NCI-H1436 (cell line): ENCODE measurements at regions not wholly inside any gene's neighbourhood (a gene's known extent, or its start where the extent isn't known, plus 50 kb on each side); places are given as distances from the start of the nearest gene placed in this dataset.

Source experiments
- DNase-seq: peaks from one replicate; lab custom pipeline; 2025; lab: John Stamatoyannopoulos, UW

GRCh38 chr2:37544591-37545031 is 126.8 kb downstream of the CDC42EP3 start:
- no peak for DNase-seq

DNA sequence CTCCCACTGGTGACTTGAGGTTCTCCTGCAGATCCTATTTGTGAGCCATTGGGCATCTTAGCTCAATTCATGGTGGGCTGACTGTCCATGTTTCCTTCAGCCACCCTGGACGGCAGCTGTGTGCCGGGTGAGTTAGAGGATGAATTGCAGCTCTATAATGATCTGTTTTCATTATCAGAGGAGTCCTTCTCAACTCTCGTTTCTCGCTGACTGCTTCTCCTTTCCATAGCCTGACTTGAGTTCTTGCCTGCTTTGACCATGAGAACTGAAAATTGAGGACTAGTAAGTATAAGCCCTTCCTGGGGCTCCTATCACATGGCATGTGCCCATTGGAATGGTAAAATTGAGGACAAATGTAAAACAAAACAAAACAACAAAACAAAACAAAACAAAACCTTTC is 121.8 kb downstream of the CDC42EP3 start:
- no peak for DNase-seq

- DNase-seq = no peak
These were observed 121.3 kb downstream of the CDC42EP3 start for GRCh38 chr2:37550190-37550589.

- no peak for DNase-seq
These were observed 119.7 kb downstream of the CDC42EP3 start for GRCh38 chr2:37551783-37552182.

DNA sequence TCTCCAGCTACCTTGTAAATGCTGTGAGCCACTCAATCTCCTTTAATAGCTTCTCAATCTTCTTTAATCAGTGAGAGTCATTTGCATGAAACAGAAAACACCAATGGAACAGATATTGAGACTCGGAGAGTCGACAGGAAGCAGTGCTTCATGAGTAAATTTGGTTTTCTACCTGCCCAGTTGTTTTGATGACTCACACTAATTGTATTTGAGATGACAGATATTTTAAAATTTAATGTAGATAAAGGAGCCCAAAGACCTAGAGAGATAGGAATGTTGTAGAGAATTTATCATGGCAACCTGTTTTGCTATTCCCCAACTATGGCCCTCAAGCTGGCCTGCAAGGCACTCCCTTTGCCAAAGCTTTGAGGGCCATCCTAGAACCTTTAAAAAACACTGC is 119.1 kb downstream of the CDC42EP3 start:
- no peak for DNase-seq

GRCh38 chr2:37553411-37554154 is 117.9 kb downstream of the CDC42EP3 start:
- DNase-seq = no peak

GRCh38 chr2:37554155-37554510 is 117.3 kb downstream of the CDC42EP3 start:
- no peak for DNase-seq

- no peak for DNase-seq
These were observed 116.8 kb downstream of the CDC42EP3 start for GRCh38 chr2:37554687-37555086.

GRCh38 chr2:37555457-37555856 is 116.0 kb downstream of the CDC42EP3 start:
- no peak for DNase-seq

GRCh38 chr2:37556256-37556655 is 115.2 kb downstream of the CDC42EP3 start:
- no peak for DNase-seq

- no peak for DNase-seq
These were observed 112.8 kb downstream of the CDC42EP3 start for GRCh38 chr2:37558623-37559022.

DNA sequence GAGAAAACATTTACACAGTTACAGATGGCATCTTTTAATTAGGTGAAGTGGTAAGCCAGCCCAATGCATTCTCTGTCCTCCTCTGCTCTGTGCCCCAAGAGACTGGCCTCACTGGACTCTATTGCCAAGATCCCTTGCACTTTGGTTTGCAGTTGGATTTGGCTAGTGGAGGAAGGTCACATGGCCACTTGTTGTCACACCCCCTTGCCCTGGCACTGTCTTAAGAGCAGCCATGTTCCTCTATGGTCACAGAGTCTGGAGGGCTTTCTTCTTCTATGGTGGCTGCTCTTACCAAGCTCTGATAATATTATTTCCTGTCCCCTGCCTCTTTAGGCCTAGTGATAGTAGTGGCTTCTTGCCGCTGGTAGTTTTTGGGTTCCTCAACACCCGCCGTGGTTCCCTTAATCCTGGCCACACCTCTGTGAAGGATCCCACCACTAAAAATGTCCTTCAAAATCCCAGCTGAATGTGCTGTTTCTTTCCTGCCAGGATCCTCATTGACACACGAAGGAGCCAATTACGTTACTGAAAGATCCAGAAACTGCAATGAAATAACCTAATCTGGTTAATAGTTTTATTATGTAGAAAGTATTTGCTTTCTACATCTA is 111.1 kb downstream of the CDC42EP3 start:
- DNase-seq = no peak

GRCh38 chr2:37560863-37561614 is 110.4 kb downstream of the CDC42EP3 start:
- DNase-seq = no peak

DNA sequence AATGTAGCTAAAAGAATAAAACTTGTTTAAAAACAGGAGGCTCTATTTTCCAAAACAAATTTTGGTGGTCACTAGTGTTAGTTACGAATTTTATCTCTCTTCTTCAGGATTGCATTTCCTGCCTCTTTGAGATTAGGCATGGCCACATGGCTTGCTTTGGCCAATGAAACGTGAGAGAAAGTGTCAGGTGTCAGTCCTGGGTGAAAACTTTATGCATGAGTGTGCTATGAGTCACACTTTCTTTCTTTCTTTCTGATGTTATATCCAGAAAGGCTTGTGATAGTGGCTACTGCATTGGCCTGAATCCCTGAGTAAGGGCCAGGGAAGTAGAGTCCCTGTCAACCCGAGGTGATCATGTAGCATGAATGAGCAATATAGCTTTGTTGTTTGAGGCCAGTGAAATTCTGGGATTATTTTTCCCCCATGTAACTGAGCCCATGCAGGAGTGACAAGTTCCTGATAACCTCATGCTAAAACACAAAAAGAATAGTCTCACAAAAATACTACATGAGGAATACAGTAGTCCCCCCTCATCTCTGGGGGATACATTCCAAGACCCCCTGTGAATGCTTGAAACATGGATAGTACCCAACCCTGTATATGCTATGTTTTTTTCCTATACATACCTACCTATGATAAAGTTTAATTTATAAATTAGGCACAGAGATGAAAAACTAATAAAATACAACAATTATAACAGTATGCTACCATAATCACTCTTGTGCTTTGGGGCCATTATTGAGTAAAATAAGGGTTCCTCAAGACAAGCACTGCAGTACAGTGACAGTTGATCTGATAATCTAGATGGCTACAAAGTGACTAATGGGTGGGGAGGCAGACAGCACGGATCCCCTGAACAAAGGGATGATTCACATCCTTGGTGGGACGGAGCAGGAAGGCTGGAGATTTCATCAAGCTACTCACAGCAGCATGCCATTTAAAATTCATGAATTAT is 109.5 kb downstream of the CDC42EP3 start:
- DNase-seq = no peak

DNA sequence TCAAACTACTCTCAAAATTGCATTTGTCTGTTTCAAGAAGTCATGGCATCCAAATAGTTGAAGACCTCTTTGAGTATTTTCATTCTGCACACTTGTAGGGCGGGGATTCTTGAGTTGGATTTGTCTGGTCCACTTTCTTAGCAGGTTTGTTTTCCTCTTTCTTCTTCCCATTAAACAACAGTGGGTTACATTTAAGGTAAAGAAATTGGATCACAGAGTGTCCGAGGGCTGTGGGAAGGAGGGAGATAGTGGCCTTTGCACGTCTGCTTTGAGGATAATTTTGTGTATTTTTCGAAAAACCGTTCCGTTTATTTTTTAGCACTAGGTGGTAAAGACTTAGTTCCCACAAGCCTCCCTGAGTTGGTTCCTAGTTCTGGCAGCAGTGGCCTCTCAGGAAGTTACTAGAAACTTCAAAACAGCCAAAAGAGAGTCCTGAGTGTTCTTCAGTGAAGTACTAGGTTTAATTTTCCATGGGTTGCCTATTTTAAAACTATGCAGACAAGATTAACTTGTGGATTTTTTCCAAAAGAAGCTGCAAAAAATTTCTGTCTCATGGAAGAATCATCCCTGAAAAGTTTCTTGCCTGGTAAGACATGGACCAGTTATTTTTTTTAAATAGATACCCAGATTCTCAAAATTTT is 107.9 kb downstream of the CDC42EP3 start:
- DNase-seq = no peak

- no peak for DNase-seq
These were observed 107.1 kb downstream of the CDC42EP3 start for GRCh38 chr2:37564356-37564755.

- DNase-seq = no peak
These were observed 104.9 kb downstream of the CDC42EP3 start for GRCh38 chr2:37566517-37566981.

- DNase-seq = no peak
These were observed 102.9 kb downstream of the CDC42EP3 start for GRCh38 chr2:37568565-37568964.

DNA sequence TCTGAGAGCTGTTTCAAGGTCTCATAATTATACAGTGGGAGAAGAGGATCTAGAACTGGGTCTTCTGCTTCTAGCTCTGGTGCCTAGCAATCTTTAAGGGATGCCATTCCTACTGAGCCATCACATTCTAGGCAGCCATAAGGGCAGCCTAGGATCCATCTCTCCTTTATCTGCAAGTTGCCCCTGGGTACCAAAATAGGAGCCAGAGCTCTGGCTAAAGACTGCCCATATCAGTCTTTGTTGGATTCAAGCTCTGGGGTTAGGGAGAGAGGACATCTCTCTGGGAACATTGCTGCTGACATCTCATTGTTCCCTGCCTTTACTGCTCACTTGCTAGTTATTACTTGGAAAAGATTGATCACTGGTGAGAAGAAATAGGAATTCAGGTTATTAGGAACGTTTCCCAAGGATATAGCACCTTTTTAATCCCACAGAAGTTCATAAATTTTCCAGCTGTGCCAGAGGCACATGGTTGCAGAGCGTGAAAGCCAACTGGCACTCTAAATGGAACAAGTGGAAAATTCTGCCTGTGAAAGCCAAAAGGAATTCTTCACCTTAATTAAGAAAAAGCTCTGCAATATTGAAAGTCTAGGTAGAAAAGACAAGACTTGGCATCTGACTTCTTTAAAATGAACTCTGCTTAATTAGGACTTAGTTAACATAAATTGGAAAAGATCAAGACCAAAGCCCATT is 102.2 kb downstream of the CDC42EP3 start:
- no peak for DNase-seq

DNA sequence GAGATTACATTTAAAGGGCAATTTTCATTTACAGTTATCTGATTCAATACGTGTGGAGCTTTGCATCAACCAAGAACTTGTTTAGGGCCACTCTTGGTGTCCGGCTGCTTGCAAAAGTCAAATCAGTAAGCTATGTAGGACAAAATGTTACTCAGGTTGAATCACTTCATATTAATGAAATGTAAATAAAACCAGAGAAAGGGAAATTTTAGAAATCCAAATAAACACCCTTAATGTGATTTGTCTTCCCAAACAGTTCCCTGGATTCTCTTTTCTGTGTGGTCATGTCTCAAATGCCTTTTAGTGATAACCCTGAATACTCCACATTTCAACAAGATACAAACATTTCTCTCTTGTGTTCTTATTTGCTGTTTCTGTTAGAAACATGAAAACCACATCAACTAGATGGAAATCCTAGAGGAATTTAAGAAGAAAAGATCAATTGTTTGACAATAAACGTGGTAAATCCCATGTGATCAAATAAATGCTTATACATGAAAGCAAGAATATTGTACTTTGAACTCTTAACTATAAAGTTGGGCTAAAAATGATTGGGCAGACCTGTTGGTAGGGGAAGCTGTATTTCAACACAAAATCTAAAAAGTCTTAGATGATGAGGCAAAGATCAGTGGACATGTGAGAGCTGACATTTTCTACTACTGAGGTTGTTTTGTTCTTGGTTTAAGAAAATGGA is 101.3 kb downstream of the CDC42EP3 start:
- DNase-seq = no peak
